Astrocyte of the hippocampus (primary cell): ENCODE measurements at regions not wholly inside any gene's neighbourhood (a gene's known extent, or its start where the extent isn't known, plus 50 kb on each side); places are given as distances from the start of the nearest gene placed in this dataset.
A peak's percentile ranks its signal among the peaks of the same experiment; 100 is the strongest.

Experiments used
- DNase-seq: peaks from one replicate; pipeline ENCODE4 v3.0.0; 2011; ENCODE audit warnings: low read depth, low spot score

DNA sequence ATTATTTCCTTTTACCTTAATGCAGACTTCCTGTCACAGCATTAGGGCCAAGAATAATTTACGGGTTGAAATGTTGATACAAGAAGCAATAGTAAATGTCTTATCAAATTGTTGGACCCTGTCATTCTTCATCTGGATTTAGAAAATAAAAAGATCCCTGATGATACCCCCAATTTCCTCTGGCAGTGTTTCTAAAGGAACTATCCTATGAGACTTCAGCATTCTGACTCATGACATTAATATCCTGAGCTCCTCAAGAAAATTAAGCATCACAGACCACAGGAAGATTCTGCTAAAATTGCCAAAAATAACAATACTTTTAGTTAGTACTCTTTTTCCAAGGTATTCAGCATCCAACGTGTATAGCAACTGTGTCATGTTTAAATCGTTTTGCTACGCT, 490.5 kb upstream of the ANKRD30A start:
- DNase-seq, result peak; percentile 57

GRCh38 chr10:36630267-36630666, 495.1 kb upstream of the ANKRD30A start:
- no peak for DNase-seq

GRCh38 chr10:36629476-36629875, 495.9 kb upstream of the ANKRD30A start:
- no peak for DNase-seq

- no peak for DNase-seq
These were observed 500.8 kb upstream of the ANKRD30A start for GRCh38 chr10:36624551-36625100.

DNA sequence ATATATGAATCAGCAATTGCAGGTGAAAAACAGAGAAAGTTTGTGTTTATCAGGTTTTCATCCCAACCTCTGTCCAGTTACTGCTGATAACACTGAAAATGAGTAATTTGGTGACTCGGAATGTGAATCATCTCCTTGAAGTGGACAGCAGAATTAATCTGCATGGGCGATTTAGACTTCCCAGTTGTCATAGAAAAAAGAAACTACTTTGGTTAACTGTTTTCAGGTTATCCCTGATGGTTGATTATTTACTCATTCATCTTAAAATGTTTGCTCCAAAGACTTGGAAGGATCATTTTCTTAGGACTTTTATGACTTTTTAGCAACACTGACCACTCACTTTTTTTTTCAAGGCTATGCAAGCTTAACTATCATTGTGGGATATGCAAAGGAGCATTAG, 504.1 kb upstream of the ANKRD30A start:
- DNase-seq, result peak; percentile 21

- no peak for DNase-seq
These were observed 513.0 kb upstream of the ANKRD30A start for GRCh38 chr10:36612436-36612835.

DNA sequence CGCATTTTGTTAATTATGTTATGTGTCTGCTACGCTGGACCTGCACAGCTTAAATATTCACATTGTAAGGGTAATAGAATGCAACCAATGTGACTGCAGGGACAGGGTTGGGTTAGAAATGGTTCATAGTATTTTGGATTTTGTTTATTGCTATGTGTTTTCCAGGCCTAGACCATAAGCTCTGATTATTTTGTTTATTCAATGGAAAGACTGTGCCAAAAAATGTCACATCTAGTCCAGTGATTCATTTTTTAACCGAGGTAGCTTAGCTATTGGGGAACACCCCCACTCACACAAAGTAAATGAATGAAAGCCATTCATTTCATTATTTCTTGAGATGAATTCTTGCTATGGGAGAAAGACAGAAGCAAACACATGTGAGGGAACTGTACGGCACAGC, 516.5 kb upstream of the ANKRD30A start:
- DNase-seq, result peak; percentile 33

- peak; percentile 62 for DNase-seq
These were observed 517.1 kb upstream of the ANKRD30A start for GRCh38 chr10:36608251-36608650.

- no peak for DNase-seq
These were observed 519.1 kb upstream of the ANKRD30A start for GRCh38 chr10:36606234-36606839.

DNA sequence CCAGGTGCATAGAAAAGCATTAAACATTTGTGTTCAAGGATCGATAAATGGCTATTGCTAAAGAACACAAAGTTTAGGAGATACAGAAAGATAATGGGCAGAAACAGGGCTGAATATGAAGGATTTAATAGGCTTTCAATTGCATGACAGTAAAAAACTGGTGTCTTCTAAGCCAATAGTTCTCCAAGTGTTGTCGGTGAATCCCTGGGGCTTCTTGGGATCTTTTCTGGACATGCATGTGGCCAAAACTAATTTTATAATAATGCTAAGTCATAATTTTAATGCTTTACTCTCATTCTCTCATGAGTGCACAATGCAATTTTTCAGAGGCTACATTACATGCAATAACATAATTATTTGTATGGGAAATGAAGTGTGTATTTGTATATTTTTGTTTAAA, 521.1 kb upstream of the ANKRD30A start:
- DNase-seq, result no peak

DNA sequence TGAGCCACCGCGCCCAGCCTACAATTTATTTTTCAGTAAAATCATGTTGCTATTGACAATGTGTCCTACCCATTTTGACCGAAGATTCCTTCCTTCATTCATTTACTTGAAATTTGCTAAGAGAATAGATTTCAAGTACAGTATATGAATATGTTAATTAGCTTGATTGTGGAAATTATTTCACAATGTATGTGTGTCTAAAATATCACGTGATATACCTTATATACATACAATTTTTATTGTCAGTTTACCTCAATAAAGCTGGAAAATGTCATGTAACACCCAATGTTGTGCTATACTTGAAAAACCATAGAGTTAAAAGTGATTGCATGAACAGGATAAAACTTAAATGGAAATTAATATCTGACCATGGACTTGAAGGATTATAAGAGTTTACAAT, 521.7 kb upstream of the ANKRD30A start:
- DNase-seq, result no peak

DNA sequence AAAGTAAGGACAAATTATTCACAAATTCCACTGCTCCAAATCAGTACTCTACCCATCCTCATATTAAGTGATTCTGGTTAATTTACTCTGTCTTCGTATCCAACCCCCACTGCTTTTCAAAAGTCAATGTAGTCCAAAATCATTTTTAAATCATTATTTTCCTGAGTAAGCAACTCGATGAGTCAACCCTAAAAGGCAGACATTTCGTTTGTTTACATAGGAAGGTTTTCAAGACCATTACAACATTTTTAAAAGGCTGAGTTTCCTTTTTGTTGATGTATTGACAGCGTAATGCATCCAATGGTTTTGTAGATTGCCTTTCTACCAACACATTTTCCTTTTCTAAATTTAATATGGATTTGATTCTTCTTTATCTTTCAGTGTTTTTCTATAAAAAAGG, 523.0 kb upstream of the ANKRD30A start:
- DNase-seq, result peak; percentile 45

DNA sequence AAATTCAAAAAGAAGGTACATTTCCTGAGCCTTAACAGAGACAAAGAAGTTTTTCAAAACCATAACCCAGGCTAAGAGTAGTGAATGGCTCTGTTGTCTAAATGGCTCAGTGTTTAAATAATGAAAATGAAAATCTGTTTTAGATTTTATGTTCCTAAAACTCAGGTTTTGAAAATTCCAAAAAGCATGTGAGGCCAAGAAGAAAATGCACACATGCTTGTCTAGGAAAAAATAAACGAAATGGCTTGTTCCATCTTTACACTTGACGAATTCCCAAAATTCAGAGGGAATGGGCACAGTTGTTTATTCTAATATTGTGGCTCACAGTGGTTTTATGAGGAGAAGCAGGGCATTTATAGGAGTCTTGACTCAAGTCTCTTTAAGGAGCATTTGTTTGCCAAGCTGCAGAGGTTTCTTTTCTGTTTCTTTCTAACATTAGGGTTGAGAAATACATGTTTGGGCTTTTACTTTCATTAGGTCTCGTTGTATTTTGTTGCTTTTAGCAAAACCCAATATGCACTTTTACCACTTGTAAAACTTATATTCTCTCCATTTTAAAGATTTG, 527.6 kb upstream of the ANKRD30A start:
- no peak for DNase-seq

- no peak for DNase-seq
These were observed 532.4 kb upstream of the ANKRD30A start for GRCh38 chr10:36592964-36593363.

DNA sequence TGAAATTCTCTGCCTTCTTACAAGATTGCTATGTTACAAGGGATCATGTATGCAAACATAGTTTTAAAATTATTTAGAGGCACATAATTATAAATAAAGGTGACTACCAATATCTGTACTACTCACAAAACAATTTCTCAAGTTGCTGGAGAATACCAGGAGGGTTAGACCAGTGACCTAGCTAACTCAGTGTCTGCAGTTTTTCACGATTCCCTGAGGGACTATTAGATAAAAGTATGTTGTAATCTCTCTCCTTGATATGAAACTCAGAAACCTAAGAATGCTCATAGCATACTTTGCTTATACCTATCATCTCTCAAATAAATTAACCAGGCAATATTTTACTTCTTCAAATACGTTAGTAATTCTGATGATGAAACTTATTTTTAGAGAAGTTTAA, 534.0 kb upstream of the ANKRD30A start:
- no peak for DNase-seq

DNA sequence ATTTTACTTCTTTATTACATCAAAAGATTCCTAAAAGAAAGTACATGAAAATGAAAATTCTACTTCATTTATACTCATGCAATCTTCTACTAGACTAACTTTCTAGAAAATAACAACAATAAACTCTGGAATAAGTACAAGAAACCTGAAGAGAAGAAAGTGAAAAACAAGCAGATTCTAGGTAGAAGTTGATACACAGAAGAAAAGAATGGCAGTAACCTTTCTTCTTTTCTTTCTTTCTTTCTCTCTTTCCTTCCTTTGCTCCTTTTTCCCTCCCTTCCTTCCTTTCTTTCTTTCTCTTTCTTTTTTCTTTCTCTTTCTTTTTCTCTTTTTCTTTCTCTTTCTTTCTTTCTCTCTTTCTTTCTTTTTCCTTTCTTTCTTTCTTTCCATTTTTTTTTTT, 541.7 kb upstream of the ANKRD30A start:
- DNase-seq, result no peak

GRCh38 chr10:36581237-36581636, 544.2 kb upstream of the ANKRD30A start:
- no peak for DNase-seq

- DNase-seq, result no peak
These were observed 547.1 kb upstream of the ANKRD30A start for GRCh38 chr10:36578306-36578705.

DNA sequence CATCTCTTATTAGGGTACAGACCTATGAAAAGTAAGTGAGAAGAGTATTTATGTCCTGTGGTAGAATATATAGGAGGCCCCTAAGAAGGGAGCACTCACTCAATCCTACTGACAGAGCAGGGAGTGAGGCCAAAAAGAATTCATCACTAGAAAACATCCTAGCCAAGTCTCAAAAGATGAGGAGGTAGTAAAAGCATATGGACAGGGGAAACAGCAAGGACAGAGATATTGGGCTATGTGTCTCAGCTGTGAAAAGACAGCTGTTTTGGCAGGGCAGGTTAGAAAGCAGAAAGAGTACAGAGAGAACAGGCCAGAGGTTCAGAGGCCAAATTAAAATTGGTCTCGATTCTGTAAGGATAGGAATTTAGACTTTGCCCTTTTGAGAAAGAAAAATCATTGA, 548.3 kb upstream of the ANKRD30A start:
- DNase-seq, result no peak

- DNase-seq, result peak; percentile 61
These were observed 551.2 kb upstream of the ANKRD30A start for GRCh38 chr10:36574207-36574606.

GRCh38 chr10:36573246-36573645, 552.2 kb upstream of the ANKRD30A start:
- no peak for DNase-seq

- no peak for DNase-seq
These were observed 561.0 kb upstream of the ANKRD30A start for GRCh38 chr10:36564433-36564832.
